Ascending aorta (tissue), 2 donors: ENCODE measurements at regions not wholly inside any gene's neighbourhood (a gene's known extent, or its start where the extent isn't known, plus 50 kb on each side); places are given as distances from the start of the nearest gene placed in this dataset.

ENCODE experiments used
- DNase-seq, 2 donors: peaks; one replicate each; pipeline ENCODE4 v3.0.0-alpha.2; 2019; ENCODE audit warnings: low spot score in 2 of 2
- H3K27ac ChIP-seq, 2 donors: fragments of 200-600 bp; sonication (generic); one replicate each; pipeline ENCODE4 v1.5.1; 2016 to 2017; ENCODE audit warnings: mild to moderate bottlenecking in 1 of 2
- H3K27me3 ChIP-seq: fragments of 200-600 bp; sonication (generic); one replicate; pipeline ENCODE4 v1.5.1; 2017
- H3K36me3 ChIP-seq, 2 donors: fragments of 200-600 bp; sonication (generic); one replicate each; pipeline ENCODE4 v1.5.1; 2016
- H3K4me1 ChIP-seq, 2 donors: fragments of 200-600 bp; sonication (generic); one replicate each; pipeline ENCODE4 v1.5.1; 2016 to 2017; ENCODE audit warnings: mild to moderate bottlenecking in 1 of 2
- H3K4me3 ChIP-seq, 2 donors: fragments of 200-600 bp; sonication (generic); one replicate each; pipeline ENCODE4 v1.5.1; 2016 to 2017; ENCODE audit warnings: mild to moderate bottlenecking in 1 of 2
- H3K9me3 ChIP-seq, 2 donors: fragments of 200-600 bp; sonication (generic); one replicate each; pipeline ENCODE4 v1.5.1; 2016
- intact Hi-C: fragments of 100-400 bp; cut with DNase I; formaldehyde crosslinking; loops from one replicate; pipeline ENCODE4 v1.15.1; 2023
- TF ChIP-seq, protein P1 (sequence below), 3 experiments: fragments of 200-600 bp in 2 of 3; fragments of 450-650 bp in 1 of 3; sonication (generic) in 2 of 3; IDR thresholded peaks; one replicate each; pipeline ENCODE4 v1.5.1; 2016 to 2019; ENCODE audit warnings: antibody characterized with exemption in 3 of 3, mild to moderate bottlenecking in 1 of 3, moderate library complexity in 1 of 3

DNA sequence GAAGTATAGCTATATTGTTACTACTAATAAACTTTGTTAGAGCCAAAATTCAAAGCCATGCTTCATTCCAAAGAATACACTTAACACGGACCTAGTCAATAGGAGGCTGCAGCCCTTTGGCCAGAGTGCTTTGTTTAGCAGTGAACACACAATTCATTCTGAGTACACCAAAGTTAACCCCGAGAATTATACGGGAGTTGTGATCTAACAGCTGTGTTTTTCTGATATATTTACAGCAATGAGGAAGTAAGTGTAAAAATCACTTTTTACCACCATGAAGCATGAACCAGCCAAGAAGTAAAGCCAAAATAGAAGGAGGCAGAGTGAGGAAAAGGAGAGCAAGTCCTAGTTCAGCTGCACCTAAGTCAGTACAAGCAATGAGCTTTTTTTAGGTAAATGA is 156.8 kb upstream of the PDE3A start:
- no peak overlapping the region for H3K4me3 ChIP-seq
- intact Hi-C loops = loop anchor here (5.0 to 10.0 kb wide), 2 partner anchors 156 to 467 kb away; partner anchors contain the start of gene PDE3A
- H3K4me1 ChIP-seq = peaks cover 0 to 20% of the 10 kb centered on the region in 2 donors
- peak overlapping the region; percentile 72 for H3K27ac ChIP-seq
- no peaks in the 10 kb centered on the region for H3K36me3 ChIP-seq
- H3K9me3 ChIP-seq = no peaks in the 10 kb centered on the region
- no peaks in the 10 kb centered on the region for H3K27me3 ChIP-seq
- TF ChIP-seq, protein P1, sequence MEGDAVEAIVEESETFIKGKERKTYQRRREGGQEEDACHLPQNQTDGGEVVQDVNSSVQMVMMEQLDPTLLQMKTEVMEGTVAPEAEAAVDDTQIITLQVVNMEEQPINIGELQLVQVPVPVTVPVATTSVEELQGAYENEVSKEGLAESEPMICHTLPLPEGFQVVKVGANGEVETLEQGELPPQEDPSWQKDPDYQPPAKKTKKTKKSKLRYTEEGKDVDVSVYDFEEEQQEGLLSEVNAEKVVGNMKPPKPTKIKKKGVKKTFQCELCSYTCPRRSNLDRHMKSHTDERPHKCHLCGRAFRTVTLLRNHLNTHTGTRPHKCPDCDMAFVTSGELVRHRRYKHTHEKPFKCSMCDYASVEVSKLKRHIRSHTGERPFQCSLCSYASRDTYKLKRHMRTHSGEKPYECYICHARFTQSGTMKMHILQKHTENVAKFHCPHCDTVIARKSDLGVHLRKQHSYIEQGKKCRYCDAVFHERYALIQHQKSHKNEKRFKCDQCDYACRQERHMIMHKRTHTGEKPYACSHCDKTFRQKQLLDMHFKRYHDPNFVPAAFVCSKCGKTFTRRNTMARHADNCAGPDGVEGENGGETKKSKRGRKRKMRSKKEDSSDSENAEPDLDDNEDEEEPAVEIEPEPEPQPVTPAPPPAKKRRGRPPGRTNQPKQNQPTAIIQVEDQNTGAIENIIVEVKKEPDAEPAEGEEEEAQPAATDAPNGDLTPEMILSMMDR (IDR thresholded peaks at IDR 0.05) = no peak
- DNase-seq = no peak

DNA sequence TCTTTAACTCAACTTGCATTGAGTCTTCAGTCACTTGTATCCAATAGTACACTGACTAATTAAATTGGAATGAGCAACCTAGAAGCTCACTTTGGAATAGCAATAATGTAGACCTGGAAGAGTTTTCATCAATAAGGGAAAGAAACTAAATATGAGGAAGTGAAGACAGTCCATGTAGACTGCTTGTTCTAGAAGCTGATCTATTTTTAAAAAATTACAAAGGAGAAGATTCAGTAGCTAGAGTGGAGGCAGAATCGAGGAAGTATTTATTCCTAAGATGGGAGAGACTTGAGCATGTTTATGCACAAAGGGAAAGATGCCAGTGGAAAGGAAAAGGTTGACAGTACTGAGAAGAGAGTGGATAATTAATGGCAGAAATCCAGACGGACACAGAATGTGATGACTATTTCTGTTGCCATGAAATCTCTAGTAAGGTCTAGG is 156.3 kb upstream of the PDE3A start:
- peak overlapping the region; percentile 72 for H3K27ac ChIP-seq
- peak overlapping the region; percentile 32 to 35 for H3K4me3 ChIP-seq
- no peaks in the 10 kb centered on the region for H3K27me3 ChIP-seq
- intact Hi-C loops = loop anchor here (5.0 to 10.0 kb wide), 2 partner anchors 155 to 467 kb away; partner anchors contain the start of gene PDE3A
- no peaks in the 10 kb centered on the region for H3K36me3 ChIP-seq
- TF ChIP-seq, protein P1 (IDR thresholded peaks at IDR 0.05) = no peak
- H3K4me1 ChIP-seq = peaks cover 0 to 20% of the 10 kb centered on the region in 2 donors
- no peaks in the 10 kb centered on the region for H3K9me3 ChIP-seq
- no peak for DNase-seq

GRCh38 chr12:20212658-20213555 is 155.4 kb upstream of the PDE3A start:
- intact Hi-C loops = loop anchor here (5.0 to 10.0 kb wide), 2 partner anchors 154 to 468 kb away; partner anchors contain the start of gene PDE3A
- H3K9me3 ChIP-seq = no peaks in the 10 kb centered on the region
- peak; percentile 75 to 93 for DNase-seq
- H3K4me1 ChIP-seq = peaks cover 0 to 20% of the 10 kb centered on the region in 2 donors
- peak overlapping the region; percentile 32 to 35 for H3K4me3 ChIP-seq
- H3K27me3 ChIP-seq = no peaks in the 10 kb centered on the region
- H3K36me3 ChIP-seq = no peaks in the 10 kb centered on the region
- peak overlapping the region; percentile 72 for H3K27ac ChIP-seq
- TF ChIP-seq, protein P1 (IDR thresholded peaks at IDR 0.05) = no peak

DNA sequence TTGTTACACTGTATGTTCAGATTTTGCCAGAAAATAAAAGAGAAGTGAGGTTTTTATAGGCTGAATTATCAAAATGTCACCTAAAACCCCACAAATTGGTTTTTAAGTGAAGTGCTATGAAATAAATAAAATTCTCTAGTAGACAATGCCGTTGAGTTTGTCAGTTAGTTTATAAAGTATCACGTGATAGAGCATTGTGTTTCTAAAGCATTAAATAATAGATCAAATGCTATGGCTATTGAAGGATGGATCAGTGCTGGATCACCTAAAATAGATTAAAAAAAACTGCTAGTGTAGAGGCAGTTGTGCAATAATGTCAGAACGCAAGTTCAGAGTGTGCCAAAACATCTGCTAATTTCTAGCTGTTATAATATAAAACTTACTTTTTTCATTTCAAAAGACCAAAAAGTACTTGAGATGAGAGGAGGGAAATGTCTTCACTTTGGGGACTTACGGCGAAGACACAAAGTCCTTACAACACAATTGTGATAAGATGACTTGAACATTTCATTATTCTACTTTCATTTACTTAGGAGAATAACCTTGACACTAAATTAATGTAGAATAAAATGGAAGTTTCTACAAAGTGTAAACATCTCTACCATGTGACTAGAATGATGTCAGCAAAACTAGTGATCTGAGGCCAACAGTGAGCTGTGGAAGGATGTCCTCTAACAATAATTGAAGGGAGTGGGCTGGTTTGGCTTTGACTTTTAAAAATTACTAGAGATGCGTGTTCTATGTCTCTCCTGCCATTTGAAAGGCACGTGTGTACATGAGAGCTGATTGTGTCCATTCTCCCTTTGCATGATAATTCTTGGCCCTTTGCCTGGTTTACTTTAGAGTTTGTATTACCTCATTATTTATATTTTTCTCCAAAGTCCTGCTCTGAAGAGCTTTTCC is 154.4 kb upstream of the PDE3A start:
- TF ChIP-seq, protein P1 (IDR thresholded peaks at IDR 0.05) = no peak
- intact Hi-C loops = loop anchor here (5.0 to 10.0 kb wide), 2 partner anchors 153 to 469 kb away; partner anchors contain the start of gene PDE3A
- H3K4me1 ChIP-seq = peaks cover 0 to 20% of the 10 kb centered on the region in 2 donors
- H3K27ac ChIP-seq = peak overlapping the region in 1 of 2 donors; percentile 51
- no peaks in the 10 kb centered on the region for H3K27me3 ChIP-seq
- no peak for DNase-seq
- H3K4me3 ChIP-seq = no peak overlapping the region
- H3K9me3 ChIP-seq = no peaks in the 10 kb centered on the region
- H3K36me3 ChIP-seq = no peaks in the 10 kb centered on the region

DNA sequence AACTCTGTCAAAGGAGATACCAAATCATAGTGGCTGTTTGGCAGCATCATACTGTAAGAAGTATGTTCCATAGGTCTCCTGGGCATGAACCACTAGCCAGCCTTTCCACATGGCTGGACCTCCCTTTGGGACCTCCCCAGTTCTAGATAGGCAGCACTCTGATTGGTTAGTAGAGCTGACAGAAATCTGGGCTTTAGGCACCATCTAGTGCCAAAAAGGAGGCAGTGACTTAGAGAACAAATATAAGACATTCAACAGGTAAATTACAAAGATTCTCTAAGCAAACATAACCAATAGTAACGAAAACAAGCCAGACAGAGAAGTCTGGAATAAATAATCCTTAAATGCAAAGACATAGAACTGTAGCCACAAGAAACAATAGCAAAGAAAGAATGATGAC is 148.0 kb upstream of the PDE3A start:
- no peak overlapping the region for H3K27ac ChIP-seq
- intact Hi-C loops = no loop called here
- TF ChIP-seq, protein P1 (IDR thresholded peaks at IDR 0.05) = peak in 1 of 3 experiments; percentile 17

More for the DNA sequence above, 148.0 kb upstream of the PDE3A start:
- Histone ChIP-seq H3K27me3 (no peaks in the 10 kb centered on the region), H3K9me3 (peaks cover 0 to 45% of the 10 kb centered on the region in 2 donors), H3K4me1 (no peaks in the 10 kb centered on the region), H3K4me3 (no peak overlapping the region), H3K36me3 (no peaks in the 10 kb centered on the region)
- DNase-seq = no peak
